ENCODE measurements at regions not wholly inside any gene's neighbourhood (a gene's known extent, or its start where the extent isn't known, plus 50 kb on each side); places are given as distances from the start of the nearest gene placed in this dataset.

- H3K27ac ChIP-seq (ENCODE audit: low read length), result no peak overlapping the region
- H3K27me3 ChIP-seq (ENCODE audit: insufficient read depth, low read depth, low read length), result no peaks in the 10 kb centered on the region
- H3K79me2 ChIP-seq (replicated peaks; ENCODE audit: insufficient read depth, low read length), result no peaks in the 10 kb centered on the region
- H3K4me3 ChIP-seq (ENCODE audit: low read length), result no peak overlapping the region
- H3F3A ChIP-seq (ENCODE audit: insufficient read depth, low read length, poor library complexity, severe bottlenecking), result no peaks in the 10 kb centered on the region
- no peaks in the 10 kb centered on the region for H4K20me1 ChIP-seq (ENCODE audit: insufficient read depth)
- no peak for TF ChIP-seq RAD21 (conservative IDR thresholded peaks at IDR 0.05)
- no peak for TF ChIP-seq SMC3 (conservative IDR thresholded peaks at IDR 0.05; ENCODE audit: poor library complexity)
- no peak for TF ChIP-seq EP300 (conservative IDR thresholded peaks at IDR 0.05; ENCODE audit: poor library complexity, severe bottlenecking)
- no peak for TF ChIP-seq CTCF (IDR thresholded peaks at IDR 0.05; ENCODE audit: poor library complexity, severe bottlenecking)
- no peak for TF ChIP-seq REST (IDR thresholded peaks at IDR 0.05; ENCODE audit: borderline replicate concordance)
- TF ChIP-seq TAF1 (IDR thresholded peaks at IDR 0.05; ENCODE audit: low read depth), result no peak
- TF ChIP-seq EZH2 (IDR thresholded peaks at IDR 0.05; ENCODE audit: borderline replicate concordance, insufficient read depth, low read length, poor library complexity, severe bottlenecking), result no peak
- TF ChIP-seq MXI1 (conservative IDR thresholded peaks at IDR 0.05; ENCODE audit: poor library complexity, severe bottlenecking), result no peak
- no peak for TF ChIP-seq POLR2AphosphoS5 (IDR thresholded peaks at IDR 0.05)
- H3K36me3 ChIP-seq (ENCODE audit: insufficient read depth, low read length), result no peaks in the 10 kb centered on the region
- no peaks in the 10 kb centered on the region for H3K9me2 ChIP-seq (ENCODE audit: insufficient read depth, low read length)
- no peaks in the 10 kb centered on the region for H3K9me3 ChIP-seq (ENCODE audit: low read length)
- H3K9ac ChIP-seq (ENCODE audit: low read length), result no peak overlapping the region
- no peak overlapping the region for H2AFZ ChIP-seq (ENCODE audit: low read depth, low read length)
- H3K4me2 ChIP-seq (ENCODE audit: low read length), result no peak overlapping the region
Measured at GRCh38 chr2:220185766-220186305, 558.4 kb downstream of the SLC4A3 start.

GRCh38 chr2:220188031-220188430 is 560.6 kb downstream of the SLC4A3 start:
- Histone ChIP-seq H3K9me3 (ENCODE audit: low read length) (no peaks in the 10 kb centered on the region), H3K4me2 (ENCODE audit: low read length) (no peak overlapping the region), H3K79me2 (replicated peaks; ENCODE audit: insufficient read depth, low read length) (no peaks in the 10 kb centered on the region), H4K20me1 (ENCODE audit: insufficient read depth) (no peaks in the 10 kb centered on the region), H3F3A (ENCODE audit: insufficient read depth, low read length, poor library complexity, severe bottlenecking) (no peaks in the 10 kb centered on the region), H3K9ac (ENCODE audit: low read length) (no peak overlapping the region), H3K4me3 (ENCODE audit: low read length) (no peak overlapping the region), H2AFZ (ENCODE audit: low read depth, low read length) (no peak overlapping the region), H3K9me2 (ENCODE audit: insufficient read depth, low read length) (no peaks in the 10 kb centered on the region), H3K27me3 (ENCODE audit: insufficient read depth, low read depth, low read length) (no peaks in the 10 kb centered on the region), H3K36me3 (ENCODE audit: insufficient read depth, low read length) (no peaks in the 10 kb centered on the region), H3K27ac (ENCODE audit: low read length) (no peak overlapping the region)
- TF ChIP-seq POLR2AphosphoS5 (IDR thresholded peaks at IDR 0.05) (no peak), SMC3 (conservative IDR thresholded peaks at IDR 0.05; ENCODE audit: poor library complexity) (no peak), CTCF (IDR thresholded peaks at IDR 0.05; ENCODE audit: poor library complexity, severe bottlenecking) (no peak), RAD21 (conservative IDR thresholded peaks at IDR 0.05) (no peak), EP300 (conservative IDR thresholded peaks at IDR 0.05; ENCODE audit: poor library complexity, severe bottlenecking) (no peak), REST (IDR thresholded peaks at IDR 0.05; ENCODE audit: borderline replicate concordance) (no peak), EZH2 (IDR thresholded peaks at IDR 0.05; ENCODE audit: borderline replicate concordance, insufficient read depth, low read length, poor library complexity, severe bottlenecking) (no peak), MXI1 (conservative IDR thresholded peaks at IDR 0.05; ENCODE audit: poor library complexity, severe bottlenecking) (no peak), TAF1 (IDR thresholded peaks at IDR 0.05; ENCODE audit: low read depth) (no peak)
